NCI-H2029 (cell line): ENCODE measurements at regions not wholly inside any gene's neighbourhood (a gene's known extent, or its start where the extent isn't known, plus 50 kb on each side); places are given as distances from the start of the nearest gene placed in this dataset.
A peak's percentile ranks its signal among the peaks of the same experiment; 100 is the strongest.

Source experiments
- DNase-seq: peaks from one replicate; lab custom pipeline; 2025; lab: John Stamatoyannopoulos, UW

GRCh38 chr13:57784633-57785032 lies 153.1 kb downstream of the PCDH17 start:
- no peak for DNase-seq

DNA sequence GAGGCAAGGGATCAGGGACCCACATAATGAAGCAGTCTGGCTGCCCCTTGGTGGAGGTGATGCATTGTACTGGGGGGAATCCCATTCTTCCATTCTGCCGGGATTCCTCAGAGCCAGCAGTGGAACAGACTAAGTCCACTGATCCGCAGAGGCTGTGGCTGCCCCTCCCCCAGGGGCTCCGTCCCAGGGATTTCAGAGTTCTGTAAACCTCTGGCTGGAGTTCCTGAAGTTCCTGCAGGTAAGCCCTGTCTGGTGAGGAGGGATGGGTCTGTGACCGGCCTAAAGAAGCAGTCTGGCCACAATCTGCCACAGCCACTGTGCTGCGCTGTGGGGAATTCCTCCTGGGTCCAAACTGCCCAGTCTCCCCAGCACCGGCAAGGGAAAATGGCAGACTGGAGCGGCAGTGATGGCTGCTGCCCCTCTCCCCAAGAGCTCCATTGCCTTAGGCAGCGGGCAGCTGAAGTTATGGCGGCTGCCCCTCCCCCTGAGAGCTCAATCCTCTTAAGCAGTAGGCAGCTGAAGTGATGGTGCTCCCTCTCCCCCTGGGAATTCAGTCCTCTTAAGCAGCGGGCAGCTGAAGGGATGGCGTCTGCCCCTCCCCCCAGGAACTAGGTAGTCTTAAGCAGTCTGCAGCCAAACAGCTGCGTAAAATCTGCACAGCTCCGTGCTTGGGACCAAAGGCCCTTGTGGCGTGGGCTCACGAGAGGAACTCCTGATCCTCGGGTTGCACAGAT lies 155.7 kb downstream of the PCDH17 start:
- peak; percentile 37 for DNase-seq

GRCh38 chr13:57799624-57800023 lies 168.1 kb downstream of the PCDH17 start:
- no peak for DNase-seq

GRCh38 chr13:57813651-57814050 lies 182.1 kb downstream of the PCDH17 start:
- no peak for DNase-seq

GRCh38 chr13:57815600-57815999 lies 184.1 kb downstream of the PCDH17 start:
- no peak for DNase-seq

GRCh38 chr13:57820924-57821323 lies 189.4 kb downstream of the PCDH17 start:
- no peak for DNase-seq

DNA sequence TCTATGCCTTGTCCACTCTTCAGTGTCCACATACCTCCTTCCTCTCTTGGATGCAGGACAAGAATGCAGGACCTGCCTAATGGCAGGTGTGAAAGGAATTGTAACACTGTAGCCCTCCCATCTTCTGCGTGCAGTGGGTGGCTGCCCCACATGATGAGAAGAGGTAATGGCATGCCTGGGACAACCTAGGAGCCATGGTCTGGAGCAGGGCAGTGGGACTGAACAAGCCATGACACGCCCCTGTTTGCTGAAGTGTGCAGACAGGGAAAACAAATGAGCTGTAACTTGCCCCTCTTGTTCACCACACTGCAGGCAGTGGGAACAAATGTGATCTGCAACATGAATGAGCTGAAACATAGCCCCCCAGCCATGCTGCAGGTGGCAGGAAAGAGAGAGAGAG lies 192.2 kb downstream of the PCDH17 start:
- no peak for DNase-seq

- DNase-seq = no peak
Observed at GRCh38 chr13:57824121-57824520, 192.6 kb downstream of the PCDH17 start.

DNA sequence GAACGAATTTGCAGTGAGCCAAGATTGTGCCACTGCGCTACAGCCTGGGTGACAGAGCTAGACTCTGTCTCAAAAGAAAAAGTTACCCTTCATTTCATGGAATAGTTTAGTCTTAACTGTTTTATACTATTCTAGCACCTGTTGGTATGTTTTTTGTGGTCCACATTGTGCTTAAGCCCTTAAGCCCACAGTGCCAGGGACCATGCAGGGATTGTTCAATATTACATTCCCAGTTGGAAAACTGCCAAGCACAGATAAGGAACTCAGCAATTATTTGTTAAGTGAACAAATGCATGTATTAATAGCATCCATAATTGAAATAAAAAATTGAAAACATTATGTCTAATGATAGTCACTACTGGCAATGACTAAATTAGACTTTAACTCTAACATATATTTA lies 193.5 kb downstream of the PCDH17 start:
- DNase-seq = no peak

DNA sequence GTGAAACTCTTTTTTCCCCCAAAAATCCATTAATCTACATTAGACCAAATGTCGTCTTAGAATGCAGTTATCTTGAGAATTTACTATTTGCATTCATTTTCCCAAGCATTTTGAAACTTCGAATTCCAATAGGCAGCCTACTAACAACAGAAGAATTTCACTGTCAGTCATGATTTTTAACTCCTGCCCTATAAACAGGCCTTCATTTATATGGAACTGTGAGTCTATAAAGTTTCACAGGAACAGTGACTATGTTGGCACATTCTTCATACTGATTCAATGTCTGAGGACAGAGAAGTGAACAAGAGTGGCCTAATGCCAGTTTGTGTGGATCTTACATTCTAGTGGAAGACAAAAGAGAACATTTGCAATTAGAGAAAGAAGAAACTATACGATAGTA lies 198.0 kb downstream of the PCDH17 start:
- no peak for DNase-seq

- DNase-seq = no peak
Observed at GRCh38 chr13:57832187-57832586, 200.6 kb downstream of the PCDH17 start.

- no peak for DNase-seq
Observed at GRCh38 chr13:57837801-57838200, 206.3 kb downstream of the PCDH17 start.

DNA sequence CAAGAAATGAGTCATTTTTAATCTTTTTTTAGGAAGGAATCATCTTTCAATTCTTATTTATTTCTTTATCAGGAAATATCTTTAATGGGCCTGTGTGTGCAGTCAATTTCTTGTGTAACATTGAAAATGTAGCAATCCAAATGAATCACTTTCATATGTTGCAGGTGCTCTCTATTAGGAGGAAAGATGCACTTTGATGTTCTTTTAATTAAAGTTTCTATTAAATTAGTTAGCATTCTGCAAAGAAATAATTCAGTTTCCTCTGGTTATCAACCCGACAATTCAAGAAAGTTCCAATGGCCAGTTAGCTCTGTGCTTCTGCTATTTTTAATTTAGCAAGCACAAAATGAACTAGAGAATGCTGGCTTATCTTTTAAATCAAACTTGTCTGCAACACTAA lies 212.0 kb downstream of the PCDH17 start:
- no peak for DNase-seq

GRCh38 chr13:57846600-57847173 lies 215.1 kb downstream of the PCDH17 start:
- no peak for DNase-seq

GRCh38 chr13:57857945-57858344 lies 226.4 kb downstream of the PCDH17 start:
- no peak for DNase-seq

- no peak for DNase-seq
Observed at GRCh38 chr13:57858376-57858775, 226.8 kb downstream of the PCDH17 start.

DNA sequence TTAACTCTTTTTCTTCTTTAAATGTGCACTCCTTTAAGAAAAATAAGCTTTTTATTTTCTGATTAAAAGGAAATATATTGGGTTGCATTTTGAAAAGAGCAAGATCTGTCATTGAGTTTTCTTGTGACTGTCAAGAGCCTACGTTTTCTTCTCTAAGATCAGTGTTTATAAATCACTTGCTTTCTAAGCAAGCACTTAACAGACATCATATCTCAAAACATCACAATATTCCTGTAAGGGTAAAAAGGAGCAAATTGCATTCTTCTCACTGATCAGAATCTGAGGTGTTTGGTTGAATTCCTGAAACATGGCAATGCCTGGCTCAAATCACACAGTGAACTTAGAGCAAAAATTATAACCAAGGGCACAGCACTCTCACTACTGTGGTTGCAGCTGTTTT lies 231.3 kb downstream of the PCDH17 start:
- no peak for DNase-seq

- no peak for DNase-seq
Observed at GRCh38 chr13:57865600-57866294, 234.2 kb downstream of the PCDH17 start.

DNA sequence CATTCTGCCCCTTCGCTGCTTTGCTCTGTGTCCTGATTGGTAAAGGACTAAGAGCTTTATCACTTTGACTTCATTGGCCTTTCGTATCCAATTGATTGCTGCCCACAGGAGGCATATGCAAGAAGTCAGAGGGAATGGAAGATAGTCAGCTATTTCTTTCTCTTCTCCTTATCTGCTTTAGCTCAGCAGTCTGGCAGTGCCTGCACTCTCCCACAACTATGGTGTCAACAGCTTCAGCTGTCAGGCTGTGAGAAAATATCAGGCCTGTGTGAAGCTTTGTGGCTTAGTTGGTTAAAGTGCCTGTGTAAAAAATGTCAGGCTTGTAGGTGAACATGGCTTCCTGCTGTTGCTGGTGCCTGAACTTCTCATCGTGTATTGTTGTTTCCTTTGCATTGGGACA lies 243.0 kb downstream of the PCDH17 start:
- DNase-seq = no peak

GRCh38 chr13:57877601-57878000 lies 246.1 kb downstream of the PCDH17 start:
- DNase-seq = no peak

GRCh38 chr13:57878291-57878690 lies 246.7 kb downstream of the PCDH17 start:
- DNase-seq = no peak

DNA sequence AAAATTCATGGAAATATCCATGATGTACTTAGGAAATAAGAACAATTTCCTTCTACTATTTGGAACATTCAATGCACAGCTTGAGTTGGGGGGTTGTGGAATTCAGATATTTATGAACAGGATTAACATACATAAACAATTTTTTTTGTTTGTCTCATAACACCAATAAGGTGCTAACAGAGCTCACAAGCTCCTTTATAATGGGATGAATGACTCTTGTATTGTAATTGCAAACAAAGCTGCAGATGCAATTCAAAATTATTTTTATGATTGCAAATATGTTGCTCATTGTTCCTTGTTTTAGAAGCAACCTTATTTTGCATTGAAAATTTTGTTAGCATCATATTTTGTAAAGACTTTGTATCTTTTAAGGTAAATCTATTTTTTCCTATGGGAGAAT lies 265.7 kb downstream of the PCDH17 start:
- no peak for DNase-seq

- DNase-seq = no peak
Observed at GRCh38 chr13:57899096-57899495, 267.6 kb downstream of the PCDH17 start.
